ENCODE measurements at regions not wholly inside any gene's neighbourhood (a gene's known extent, or its start where the extent isn't known, plus 50 kb on each side); places are given as distances from the start of the nearest gene placed in this dataset.

GRCh38 chr15:81612631-81613030 lies 238.6 kb upstream of the TMC3 start:
- H3K9me3 ChIP-seq = no peaks in the 10 kb centered on the region

GRCh38 chr15:81611679-81612078 lies 237.7 kb upstream of the TMC3 start:
- Histone ChIP-seq H3K27ac (no peak overlapping the region), H3K27me3 (no peaks in the 10 kb centered on the region), H3K36me3 (no peaks in the 10 kb centered on the region), H3K4me1 (ENCODE audit: insufficient read depth) (no peaks in the 10 kb centered on the region), H3K9me3 (no peaks in the 10 kb centered on the region), H3K4me3 (no peak overlapping the region)
- TF ChIP-seq EP300 (IDR thresholded peaks at IDR 0.05) = no peak
- no peak for DNase-seq
- WGBS, 3 donors = 65 to 79% (median 78%) methylated on average over 4 of the region's 4 CpGs
- intact Hi-C loops (cut with DNase I) = no loop called here

More at GRCh38 chr15:81612631-81613030, 238.6 kb upstream of the TMC3 start:
- no peaks in the 10 kb centered on the region for H3K4me1 ChIP-seq (ENCODE audit: insufficient read depth)
- H3K36me3 ChIP-seq = no peaks in the 10 kb centered on the region
- intact Hi-C loops (cut with DNase I) = no loop called here
- H3K27me3 ChIP-seq = no peaks in the 10 kb centered on the region
- DNase-seq = no peak
- TF ChIP-seq CTCF (IDR thresholded peaks at IDR 0.05) (no peak), POLR2A (IDR thresholded peaks at IDR 0.05) (no peak), EP300 (IDR thresholded peaks at IDR 0.05) (no peak)
- WGBS, 3 donors = 89 to 91% (median 91%) methylated on average over 2 of the region's 2 CpGs
- no peak overlapping the region for H3K4me3 ChIP-seq
- no peak overlapping the region for H3K27ac ChIP-seq

GRCh38 chr15:81608309-81608829 lies 234.4 kb upstream of the TMC3 start:
- Histone ChIP-seq H3K4me3 (no peak overlapping the region), H3K9me3 (no peaks in the 10 kb centered on the region), H3K36me3 (no peaks in the 10 kb centered on the region), H3K4me1 (ENCODE audit: insufficient read depth) (no peaks in the 10 kb centered on the region), H3K27me3 (no peaks in the 10 kb centered on the region), H3K27ac (no peak overlapping the region)
- TF ChIP-seq CTCF (IDR thresholded peaks at IDR 0.05) (no peak), EP300 (IDR thresholded peaks at IDR 0.05) (no peak), POLR2A (IDR thresholded peaks at IDR 0.05) (no peak)
- WGBS, 3 donors = 69 to 89% (median 74%) methylated on average over 2 of the region's 2 CpGs
- intact Hi-C loops (cut with DNase I) = no loop called here
- DNase-seq = no peak

- no peak overlapping the region for H3K4me3 ChIP-seq
- H3K9me3 ChIP-seq = no peaks in the 10 kb centered on the region
- H3K27me3 ChIP-seq = no peaks in the 10 kb centered on the region
- intact Hi-C loops (cut with DNase I) = no loop called here
- no peaks in the 10 kb centered on the region for H3K4me1 ChIP-seq (ENCODE audit: insufficient read depth)
- 27 to 45% (median 31%) methylated on average over 5 of the region's 5 CpGs for WGBS, 3 donors
- no peak overlapping the region for H3K27ac ChIP-seq
- no peaks in the 10 kb centered on the region for H3K36me3 ChIP-seq
- no peak for DNase-seq
- no peak for TF ChIP-seq CTCF (IDR thresholded peaks at IDR 0.05)
- no peak for TF ChIP-seq EP300 (IDR thresholded peaks at IDR 0.05)
- no peak for TF ChIP-seq POLR2A (IDR thresholded peaks at IDR 0.05)
Measured at GRCh38 chr15:81604713-81605112, 230.7 kb upstream of the TMC3 start.

- intact Hi-C loops (cut with DNase I) = loop anchor here in 1 of 4 donors (5.0 kb wide), 1 partner anchor 59 kb away; no protein-coding TSS in a partner anchor
- H3K36me3 ChIP-seq = no peaks in the 10 kb centered on the region
- H3K4me3 ChIP-seq = no peak overlapping the region
- H3K9me3 ChIP-seq = peaks cover 0 to 2% of the 10 kb centered on the region in 2 donors
- DNase-seq = no peak
- no peak overlapping the region for H3K27ac ChIP-seq
- H3K4me1 ChIP-seq (ENCODE audit: insufficient read depth) = no peaks in the 10 kb centered on the region
- 75 to 80% (median 75%) methylated on average over 6 of the region's 6 CpGs for WGBS, 3 donors
- no peaks in the 10 kb centered on the region for H3K27me3 ChIP-seq
- TF ChIP-seq CTCF (IDR thresholded peaks at IDR 0.05) (no peak), EP300 (IDR thresholded peaks at IDR 0.05) (no peak), POLR2A (IDR thresholded peaks at IDR 0.05) (no peak)
Measured at GRCh38 chr15:81596159-81596865, 222.3 kb upstream of the TMC3 start.
